C4-2B (cell line): ENCODE measurements at regions not wholly inside any gene's neighbourhood (a gene's known extent, or its start where the extent isn't known, plus 50 kb on each side); places are given as distances from the start of the nearest gene placed in this dataset.

Experiments used
- H3K27ac ChIP-seq: fragments of 450-650 bp; 2 replicates; pipeline ENCODE4 v1.5.1; 2017
- ZFX ChIP-seq: fragments of 450-650 bp; IDR thresholded peaks from 2 replicates; pipeline ENCODE4 v1.6.1; 2017
- TF ChIP-seq, protein P1 (sequence below): fragments of 450-650 bp; conservative IDR thresholded peaks from 2 replicates; pipeline ENCODE4 v1.5.1; 2017; ENCODE audit warnings: mild to moderate bottlenecking

DNA sequence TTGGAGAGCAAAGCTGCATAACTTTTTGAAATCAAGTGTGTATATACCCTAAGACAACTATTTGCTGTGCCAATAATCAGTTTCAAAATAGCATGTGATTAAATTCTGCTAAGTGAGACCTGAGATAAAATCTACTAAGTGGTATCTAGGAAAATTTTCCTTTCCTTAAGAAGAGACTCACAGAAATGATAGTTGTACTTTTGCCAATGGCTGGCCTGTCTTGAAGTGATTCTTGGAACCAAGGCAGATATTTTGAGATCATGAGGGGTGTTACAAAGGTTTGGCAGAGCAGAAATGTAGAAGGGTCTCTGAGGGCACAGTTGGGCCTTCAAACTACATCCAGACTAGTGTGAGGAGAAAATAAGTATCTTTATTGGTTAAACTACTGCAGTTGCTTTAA lies 902.6 kb upstream of the TENM4 start:
- no peak overlapping the region for H3K27ac ChIP-seq
- TF ChIP-seq, protein P1, sequence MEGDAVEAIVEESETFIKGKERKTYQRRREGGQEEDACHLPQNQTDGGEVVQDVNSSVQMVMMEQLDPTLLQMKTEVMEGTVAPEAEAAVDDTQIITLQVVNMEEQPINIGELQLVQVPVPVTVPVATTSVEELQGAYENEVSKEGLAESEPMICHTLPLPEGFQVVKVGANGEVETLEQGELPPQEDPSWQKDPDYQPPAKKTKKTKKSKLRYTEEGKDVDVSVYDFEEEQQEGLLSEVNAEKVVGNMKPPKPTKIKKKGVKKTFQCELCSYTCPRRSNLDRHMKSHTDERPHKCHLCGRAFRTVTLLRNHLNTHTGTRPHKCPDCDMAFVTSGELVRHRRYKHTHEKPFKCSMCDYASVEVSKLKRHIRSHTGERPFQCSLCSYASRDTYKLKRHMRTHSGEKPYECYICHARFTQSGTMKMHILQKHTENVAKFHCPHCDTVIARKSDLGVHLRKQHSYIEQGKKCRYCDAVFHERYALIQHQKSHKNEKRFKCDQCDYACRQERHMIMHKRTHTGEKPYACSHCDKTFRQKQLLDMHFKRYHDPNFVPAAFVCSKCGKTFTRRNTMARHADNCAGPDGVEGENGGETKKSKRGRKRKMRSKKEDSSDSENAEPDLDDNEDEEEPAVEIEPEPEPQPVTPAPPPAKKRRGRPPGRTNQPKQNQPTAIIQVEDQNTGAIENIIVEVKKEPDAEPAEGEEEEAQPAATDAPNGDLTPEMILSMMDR, result no peak
- TF ChIP-seq ZFX, result no peak

DNA sequence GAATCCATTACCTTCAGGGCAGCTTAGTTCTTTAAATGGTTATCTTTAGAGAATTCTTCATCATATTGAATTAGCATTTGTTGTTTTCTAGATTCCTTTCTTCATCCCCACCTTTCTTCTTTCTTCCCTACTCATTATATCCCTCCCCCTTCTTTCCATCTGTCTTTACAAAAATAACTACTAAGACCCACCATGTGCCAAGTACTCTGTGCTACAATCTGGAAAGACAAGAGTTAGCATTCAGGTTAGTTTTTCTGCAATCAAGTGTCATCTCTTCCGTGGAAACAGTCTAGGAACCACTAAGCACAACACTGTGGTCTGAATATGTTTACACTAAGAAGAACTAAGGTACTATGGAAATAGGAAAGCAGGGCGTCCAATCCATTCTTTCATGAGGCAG lies 897.4 kb upstream of the TENM4 start:
- TF ChIP-seq ZFX, result no peak
- TF ChIP-seq, protein P1, result no peak
- H3K27ac ChIP-seq, result no peak overlapping the region

DNA sequence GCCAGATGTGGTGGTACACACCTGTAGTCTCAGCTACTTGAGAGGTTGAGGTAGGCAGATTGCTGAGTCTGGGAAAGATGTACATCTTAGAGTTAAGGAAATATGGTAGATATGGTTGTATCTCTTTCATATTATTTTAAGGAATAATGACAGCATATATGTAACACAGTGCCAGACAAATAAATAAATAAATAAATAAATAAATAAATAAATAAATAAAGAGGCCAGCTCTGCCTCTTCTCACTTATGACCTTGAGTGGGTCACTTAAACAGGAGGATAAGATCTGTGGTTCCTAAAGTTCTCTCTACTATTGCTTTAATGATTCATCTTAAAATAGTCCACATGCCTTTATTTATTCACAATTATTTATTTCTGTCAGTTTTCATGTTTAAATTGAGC lies 890.9 kb upstream of the TENM4 start:
- H3K27ac ChIP-seq, result no peak overlapping the region
- no peak for TF ChIP-seq ZFX
- TF ChIP-seq, protein P1, result no peak

GRCh38 chr11:80330264-80330663 lies 889.4 kb upstream of the TENM4 start:
- no peak overlapping the region for H3K27ac ChIP-seq
- no peak for TF ChIP-seq ZFX
- TF ChIP-seq, protein P1, result no peak

- H3K27ac ChIP-seq, result no peak overlapping the region
- TF ChIP-seq, protein P1, result no peak
- no peak for TF ChIP-seq ZFX
Observed at GRCh38 chr11:80328774-80329173, 887.9 kb upstream of the TENM4 start.

GRCh38 chr11:80327956-80328614 lies 887.3 kb upstream of the TENM4 start:
- H3K27ac ChIP-seq, result no peak overlapping the region
- TF ChIP-seq ZFX, result no peak
- TF ChIP-seq, protein P1, result no peak

DNA sequence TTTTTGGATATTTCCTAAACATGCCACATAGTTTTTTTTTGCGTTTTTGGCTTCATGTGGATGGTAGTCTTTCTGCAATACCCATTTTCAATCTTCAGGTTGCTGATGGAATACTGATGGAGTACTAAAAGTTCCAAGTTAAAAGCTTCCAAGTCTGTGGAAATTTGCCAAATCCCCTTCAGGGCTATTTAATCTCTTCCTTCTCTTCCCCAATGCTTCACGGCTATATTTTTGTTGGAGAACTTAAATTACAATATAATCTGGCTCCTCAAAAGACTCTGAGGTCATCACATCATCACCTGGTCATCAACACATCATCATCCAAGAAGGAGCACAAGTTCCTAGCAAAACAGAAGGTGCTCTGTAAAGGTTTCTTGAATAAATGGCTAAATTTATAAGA lies 881.0 kb upstream of the TENM4 start:
- no peak overlapping the region for H3K27ac ChIP-seq
- no peak for TF ChIP-seq ZFX
- TF ChIP-seq, protein P1, result no peak
